B cell (primary cell): ENCODE measurements at regions not wholly inside any gene's neighbourhood (a gene's known extent, or its start where the extent isn't known, plus 50 kb on each side); places are given as distances from the start of the nearest gene placed in this dataset.

Experiments
- ATAC-seq: fragments of 200-7000 bp; cut with Tn5 transposase; one replicate; pipeline ENCODE4 v1.10.0; 2021; ENCODE audit warnings: low read depth, mild to moderate bottlenecking, moderate number of reproducible peaks, moderate library complexity
- CTCF ChIA-PET: fragments of 350-600 bp; sonication (Branson Sonifier 250); formaldehyde crosslinking; loops from one replicate; lab custom pipeline; 2021; ENCODE audit warnings: antibody characterized with exemption, inconsistent platforms; lab: Charles Lee
- POLR2A ChIA-PET: fragments of 350-600 bp; sonication (Branson Sonifier 250); formaldehyde crosslinking; loops from one replicate; lab custom pipeline; 2021; ENCODE audit warnings: antibody characterized with exemption; lab: Charles Lee
- DNase-seq: peaks from one replicate; pipeline ENCODE4 v3.0.0; 2013
- H2AFZ ChIP-seq: 2 replicates; pipeline ENCODE4 v1.6.1; 2012; ENCODE audit warnings: mild to moderate bottlenecking, low read depth, low read length; ENCODE audit not compliant: insufficient read depth, poor library complexity, severe bottlenecking
- H3K27ac ChIP-seq, 2 donors: 1 replicate in 1 of 2; 2 replicates in 1 of 2; pipeline ENCODE4 v1.5.1; 2012 to 2013; ENCODE audit warnings: low read length in 2 of 2, mild to moderate bottlenecking in 2 of 2, moderate library complexity in 1 of 2
- H3K27me3 ChIP-seq, 4 experiments: fragments of 200-600 bp in 1 of 4; sonication (generic) in 1 of 4; replicated peaks in 1 of 4; 1 replicate in 2 of 4; 2 replicates in 2 of 4; pipeline versions ENCODE4 v1.6.1 to v1.7.0; 2013 to 2016; ENCODE audit warnings: low read length in 3 of 4, mild to moderate bottlenecking in 2 of 4, mixed read lengths in 1 of 4, moderate library complexity in 1 of 4; ENCODE audit not compliant: insufficient read depth in 4 of 4, control insufficient read depth in 3 of 4; ENCODE audit errors: control extremely low read depth in 1 of 4
- H3K36me3 ChIP-seq, 2 experiments: replicated peaks in 1 of 2; 1 replicate in 1 of 2; 2 replicates in 1 of 2; pipeline versions ENCODE4 v1.6.1 to v1.7.1; 2013; ENCODE audit warnings: low read length in 1 of 2; ENCODE audit not compliant: insufficient read depth in 2 of 2, control insufficient read depth in 1 of 2; ENCODE audit errors: control extremely low read depth in 1 of 2, extremely low read depth in 1 of 2
- H3K4me1 ChIP-seq, 2 donors: fragments of 200-600 bp in 1 of 2; sonication (generic) in 1 of 2; 1 replicate in 1 of 2; 2 replicates in 1 of 2; pipeline versions ENCODE4 v1.5.1 to v1.6.1; 2013 to 2017; ENCODE audit warnings: low read length in 2 of 2; ENCODE audit not compliant: control insufficient read depth in 2 of 2, insufficient read depth in 2 of 2
- H3K4me2 ChIP-seq: replicated peaks from 2 replicates; pipeline ENCODE3; 2012; ENCODE audit warnings: mild to moderate bottlenecking, low read depth, low read length; ENCODE audit not compliant: poor library complexity, severe bottlenecking
- H3K4me3 ChIP-seq, 5 experiments: fragments of 200-600 bp in 1 of 5; sonication (generic) in 1 of 5; 1 replicate in 3 of 5; 2 replicates in 2 of 5; pipeline versions ENCODE4 v1.5.1 to v1.7.0; 2011 to 2016; ENCODE audit warnings: low read length in 4 of 5, mild to moderate bottlenecking in 4 of 5, low read depth in 2 of 5, control low read depth in 1 of 5, moderate library complexity in 1 of 5; ENCODE audit not compliant: insufficient read depth in 1 of 5; ENCODE audit errors: control extremely low read depth in 1 of 5, extremely low read depth in 1 of 5
- H3K79me2 ChIP-seq: fragments of 200-600 bp; sonication (generic); one replicate; pipeline ENCODE4 v1.6.0; 2016; ENCODE audit warnings: low read length; ENCODE audit not compliant: control insufficient read depth, insufficient read depth
- H3K9ac ChIP-seq: fragments of 200-600 bp; sonication (generic); 2 replicates; pipeline ENCODE4 v1.6.1; 2017; ENCODE audit warnings: mild to moderate bottlenecking, low read length, moderate library complexity
- H3K9me3 ChIP-seq, 3 donors: one replicate each; pipeline versions ENCODE4 v1.6.1 to v1.7.1; 2013; ENCODE audit warnings: low read length in 2 of 3; ENCODE audit not compliant: control insufficient read depth in 2 of 3, insufficient read depth in 1 of 3; ENCODE audit errors: control extremely low read depth in 1 of 3
- H4K20me1 ChIP-seq: 2 replicates; pipeline ENCODE4 v1.6.0; 2012; ENCODE audit warnings: mild to moderate bottlenecking, low read length; ENCODE audit not compliant: insufficient read depth, control insufficient read depth, poor library complexity, severe bottlenecking
- H3K27ac Mint-ChIP-seq: one replicate; pipeline ENCODE4 v1.8.0; 2021; ENCODE audit warnings: mixed read lengths
- H3K27me3 Mint-ChIP-seq: one replicate; pipeline ENCODE4 v1.8.0; 2021; ENCODE audit warnings: mixed read lengths
- H3K4me1 Mint-ChIP-seq: one replicate; pipeline ENCODE4 v1.8.0; 2021; ENCODE audit warnings: mixed read lengths
- H3K4me3 Mint-ChIP-seq: one replicate; pipeline ENCODE4 v1.8.0; 2021; ENCODE audit warnings: mixed read lengths
- H3K9me3 Mint-ChIP-seq: one replicate; pipeline ENCODE4 v1.8.0; 2022; ENCODE audit warnings: mixed read lengths; ENCODE audit not compliant: insufficient read depth
- EZH2 ChIP-seq: IDR thresholded peaks from 2 replicates; pipeline ENCODE4 v1.6.1; 2012; ENCODE audit warnings: borderline replicate concordance, low read depth, mild to moderate bottlenecking, moderate library complexity, low read length; ENCODE audit not compliant: insufficient read depth, poor library complexity, severe bottlenecking
- WGBS: methylation state at CpG from one replicate; pipeline ENCODE4 v1.1.5; 2013; ENCODE audit warnings: missing lambda C conversion rate; ENCODE audit not compliant: insufficient coverage; 5-methylcytosine and 5-hydroxymethylcytosine counted together
- intact Hi-C: fragments of 100-400 bp; cut with micrococcal nuclease; formaldehyde crosslinking; loops from one replicate; pipeline ENCODE4 v1.10.0; 2022
- TF ChIP-seq, protein P1 (sequence below): fragments of 200-600 bp; IDR thresholded peaks from one replicate; pipeline ENCODE4 v1.8.0; 2022; ENCODE audit warnings: antibody characterized with exemption, mild to moderate bottlenecking

DNA sequence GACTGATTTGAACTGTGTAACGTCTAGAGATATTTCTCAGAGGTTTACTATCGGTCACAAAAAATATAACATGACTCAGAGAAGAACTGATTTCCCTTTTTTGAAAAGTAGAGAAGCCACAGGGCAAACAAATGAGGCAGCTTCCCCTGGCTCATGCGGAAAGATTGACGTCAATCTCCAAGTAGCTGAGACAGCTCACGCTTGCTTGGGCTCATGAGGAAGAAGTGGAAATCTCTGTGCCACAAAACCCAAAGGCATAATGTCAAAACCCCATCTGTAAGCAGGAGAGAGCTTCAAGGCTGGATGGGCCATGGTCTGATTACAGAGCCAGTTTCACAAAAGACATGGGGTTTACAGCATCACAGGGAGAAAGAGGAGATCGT lies 188.1 kb downstream of the ARL4C start:
- Mint-ChIP-seq H3K27me3 (peaks cover 32% of the 10 kb centered on the region), H3K4me1 (peaks cover 32% of the 10 kb centered on the region), H3K9me3 (peaks cover 3% of the 10 kb centered on the region), H3K27ac (peak overlapping the region; percentile 26), H3K4me3 (peak overlapping the region; percentile 44)
- peaks cover 0 to 4% (median 0%) of the 10 kb centered on the region in 3 donors for H3K9me3 ChIP-seq
- H3K4me2 ChIP-seq, result peak overlapping the region; percentile 50
- TF ChIP-seq, protein P1, sequence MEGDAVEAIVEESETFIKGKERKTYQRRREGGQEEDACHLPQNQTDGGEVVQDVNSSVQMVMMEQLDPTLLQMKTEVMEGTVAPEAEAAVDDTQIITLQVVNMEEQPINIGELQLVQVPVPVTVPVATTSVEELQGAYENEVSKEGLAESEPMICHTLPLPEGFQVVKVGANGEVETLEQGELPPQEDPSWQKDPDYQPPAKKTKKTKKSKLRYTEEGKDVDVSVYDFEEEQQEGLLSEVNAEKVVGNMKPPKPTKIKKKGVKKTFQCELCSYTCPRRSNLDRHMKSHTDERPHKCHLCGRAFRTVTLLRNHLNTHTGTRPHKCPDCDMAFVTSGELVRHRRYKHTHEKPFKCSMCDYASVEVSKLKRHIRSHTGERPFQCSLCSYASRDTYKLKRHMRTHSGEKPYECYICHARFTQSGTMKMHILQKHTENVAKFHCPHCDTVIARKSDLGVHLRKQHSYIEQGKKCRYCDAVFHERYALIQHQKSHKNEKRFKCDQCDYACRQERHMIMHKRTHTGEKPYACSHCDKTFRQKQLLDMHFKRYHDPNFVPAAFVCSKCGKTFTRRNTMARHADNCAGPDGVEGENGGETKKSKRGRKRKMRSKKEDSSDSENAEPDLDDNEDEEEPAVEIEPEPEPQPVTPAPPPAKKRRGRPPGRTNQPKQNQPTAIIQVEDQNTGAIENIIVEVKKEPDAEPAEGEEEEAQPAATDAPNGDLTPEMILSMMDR, result no peak
- no peak for TF ChIP-seq EZH2
- DNase-seq (peak; percentile 91), ATAC-seq (peak; percentile 92)
- H3K4me3 ChIP-seq, result no peak overlapping the region
- WGBS, result 5% methylated on average over 4 of the region's 6 CpGs
- no peak overlapping the region for H3K9ac ChIP-seq
- peaks cover 24 to 26% of the 10 kb centered on the region in 2 donors for H3K4me1 ChIP-seq
- no peaks in the 10 kb centered on the region for H3K79me2 ChIP-seq
- no peaks in the 10 kb centered on the region for H4K20me1 ChIP-seq
- H2AFZ ChIP-seq, result no peak overlapping the region
- no peaks in the 10 kb centered on the region for H3K36me3 ChIP-seq
- H3K27me3 ChIP-seq, result peaks cover 0 to 39% (median 8%) of the 10 kb centered on the region in 4 experiments
- intact Hi-C loops, result loop anchor here (1.0 to 5.0 kb wide), 7 partner anchors 19 to 192 kb away; no protein-coding TSS in a partner anchor
- CTCF ChIA-PET, result interaction anchor here (0.9 to 2.8 kb wide), 8 partner anchors 20 to 193 kb away, joined by 3 to 14 read pairs (median 4); no protein-coding TSS in a partner anchor
- no peak overlapping the region for H3K27ac ChIP-seq
- POLR2A ChIA-PET, result interaction anchor here (1.3 kb wide), 1 partner anchor 117 kb away, joined by 7 read pairs; no protein-coding TSS in a partner anchor

DNA sequence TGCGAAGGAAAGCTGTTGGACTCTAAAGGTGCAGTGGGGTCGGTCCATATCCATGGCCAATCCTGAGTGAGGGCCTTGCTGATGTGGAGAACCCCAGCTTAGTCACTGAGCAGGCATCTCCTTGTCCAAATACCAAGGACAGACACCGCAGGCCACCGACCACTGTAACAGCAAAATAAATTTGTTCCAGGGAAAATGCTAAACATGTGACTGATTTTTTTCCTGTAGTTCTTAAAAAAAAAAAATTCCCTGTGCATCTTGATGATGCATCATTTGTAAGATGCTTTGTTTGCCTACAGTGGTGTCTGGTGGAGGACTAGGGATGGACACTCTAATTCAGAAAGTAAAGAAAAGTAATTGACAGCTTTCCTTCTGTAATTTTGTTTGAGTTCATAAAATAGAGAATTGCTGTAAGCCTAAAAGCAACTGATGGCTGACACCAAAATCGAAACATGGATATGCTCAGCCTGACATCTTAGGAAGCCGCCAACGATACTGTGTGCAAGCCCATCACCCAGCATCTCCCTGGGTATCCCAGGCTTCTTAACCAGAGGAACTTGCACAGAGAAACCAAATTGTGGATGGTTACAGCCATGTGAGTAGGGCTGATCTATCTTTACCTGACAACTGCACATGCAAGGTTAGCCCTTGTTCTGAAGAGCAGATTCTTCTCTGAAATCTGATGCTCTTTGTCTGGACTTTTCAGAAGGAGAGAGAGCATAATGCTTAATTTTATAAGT lies 188.6 kb downstream of the ARL4C start:
- POLR2A ChIA-PET, result interaction anchor here (1.3 kb wide), 1 partner anchor 117 kb away, joined by 7 read pairs; no protein-coding TSS in a partner anchor
- Mint-ChIP-seq H3K4me3 (peak overlapping the region; percentile 44), H3K4me1 (peaks cover 32% of the 10 kb centered on the region)

More for the DNA sequence above, 188.6 kb downstream of the ARL4C start:
- peaks cover 0 to 34% (median 5%) of the 10 kb centered on the region in 4 experiments for H3K27me3 ChIP-seq
- H2AFZ ChIP-seq, result no peak overlapping the region
- peak overlapping the region; percentile 50 for H3K4me2 ChIP-seq
- H3K9ac ChIP-seq, result no peak overlapping the region
- Mint-ChIP-seq H3K9me3 (peaks cover 3% of the 10 kb centered on the region), H3K27me3 (peaks cover 31% of the 10 kb centered on the region), H3K27ac (no peak overlapping the region)
- CTCF ChIA-PET, result interaction anchor here (0.7 to 2.8 kb wide), 10 partner anchors 14 to 192 kb away, joined by 3 to 14 read pairs (median 4); no protein-coding TSS in a partner anchor
- H3K79me2 ChIP-seq, result no peaks in the 10 kb centered on the region
- no peak overlapping the region for H3K4me3 ChIP-seq
- intact Hi-C loops, result loop anchor here (1.0 to 5.0 kb wide), 4 partner anchors 144 to 193 kb away; no protein-coding TSS in a partner anchor
- no peaks in the 10 kb centered on the region for H4K20me1 ChIP-seq
- TF ChIP-seq, protein P1, result no peak
- TF ChIP-seq EZH2, result no peak
- H3K36me3 ChIP-seq, result no peaks in the 10 kb centered on the region
- peaks cover 24 to 26% of the 10 kb centered on the region in 2 donors for H3K4me1 ChIP-seq
- 95% methylated on average over 5 of the region's 7 CpGs for WGBS
- ATAC-seq, result peak; percentile 9
- no peak for DNase-seq
- peaks cover 0 to 4% (median 0%) of the 10 kb centered on the region in 3 donors for H3K9me3 ChIP-seq
- H3K27ac ChIP-seq, result no peak overlapping the region
